Esophagus muscularis mucosa (tissue), 2 donors: ENCODE measurements at regions not wholly inside any gene's neighbourhood (a gene's known extent, or its start where the extent isn't known, plus 50 kb on each side); places are given as distances from the start of the nearest gene placed in this dataset.

Experiments
- POLR2A ChIP-seq: fragments of 450-650 bp; IDR thresholded peaks from one replicate; pipeline ENCODE4 v1.6.1; 2017; ENCODE audit warnings: antibody characterized with exemption, moderate library complexity, mild to moderate bottlenecking, low read depth
- POLR2AphosphoS5 ChIP-seq, 2 donors: sonication (generic); formaldehyde crosslinking; IDR thresholded peaks; one replicate each; pipeline ENCODE4 v1.6.1; 2017; ENCODE audit warnings: antibody characterized with exemption in 2 of 2

- TF ChIP-seq POLR2A (no peak), POLR2AphosphoS5 (IDR thresholded peaks at IDR 0.05) (no peak)
Observed at GRCh38 chr6:141470810-141471209, 661.9 kb upstream of the GJE1 start.
